Body of pancreas (tissue), 4 donors: ENCODE measurements at regions not wholly inside any gene's neighbourhood (a gene's known extent, or its start where the extent isn't known, plus 50 kb on each side); places are given as distances from the start of the nearest gene placed in this dataset.

Experiments used
- ATAC-seq: fragments of 150-250 bp; one replicate; pipeline ENCODE4 v1.9.1; 2016
- DNase-seq, 4 donors: peaks; one replicate each; pipeline ENCODE4 v3.0.0-alpha.2; 2019
- H3K27ac ChIP-seq, 4 donors: fragments of 200-600 bp; sonication (generic); 1 replicate in 3 of 4; 2 replicates in 1 of 4; pipeline versions ENCODE4 v1.5.1 to v1.6.1; 2016 to 2019; ENCODE audit warnings: mild to moderate bottlenecking in 1 of 4, mixed read lengths in 1 of 4, moderate library complexity in 1 of 4
- H3K27me3 ChIP-seq, 2 donors: fragments of 200-600 bp; sonication (generic); one replicate each; pipeline ENCODE4 v1.6.0; 2016; ENCODE audit warnings: mild to moderate bottlenecking in 1 of 2
- H3K36me3 ChIP-seq, 2 donors: fragments of 200-600 bp; sonication (generic); replicated peaks in 1 of 2; 2 replicates each; pipeline ENCODE4 v1.5.1; 2016; ENCODE audit warnings: low read depth in 2 of 2; ENCODE audit not compliant: insufficient read depth in 1 of 2
- H3K4me1 ChIP-seq: fragments of 200-600 bp; sonication (generic); one replicate; pipeline ENCODE4 v1.6.0; 2016
- H3K4me3 ChIP-seq, 2 donors: fragments of 200-600 bp; sonication (generic); 1 replicate in 1 of 2; 2 replicates in 1 of 2; pipeline ENCODE4 v1.5.1; 2016 to 2019
- H3K9me3 ChIP-seq, 3 donors: fragments of 200-600 bp; sonication (generic); 1 replicate in 2 of 3; 2 replicates in 1 of 3; pipeline ENCODE4 v1.5.1; 2016
- POLR2A ChIP-seq, 3 donors: fragments of 450-650 bp; IDR thresholded peaks; one replicate each; pipeline ENCODE4 v1.6.1; 2016; ENCODE audit warnings: antibody characterized with exemption in 3 of 3, mild to moderate bottlenecking in 2 of 3
- WGBS, 2 donors: methylation state at CpG; one replicate each; pipeline ENCODE4 v1.1.5; 2017; 5-methylcytosine and 5-hydroxymethylcytosine counted together
- intact Hi-C: fragments of 100-400 bp; cut with DNase I; formaldehyde crosslinking; loops from one replicate; pipeline ENCODE4 v1.15.1; 2023
- TF ChIP-seq, protein P1 (sequence below), 7 experiments: fragments of 450-650 bp in 4 of 7; fragments of 200-600 bp in 3 of 7; sonication (generic) in 3 of 7; IDR thresholded peaks; one replicate each; pipeline ENCODE4 v1.5.1; 2016 to 2019; ENCODE audit warnings: antibody characterized with exemption in 7 of 7

DNA sequence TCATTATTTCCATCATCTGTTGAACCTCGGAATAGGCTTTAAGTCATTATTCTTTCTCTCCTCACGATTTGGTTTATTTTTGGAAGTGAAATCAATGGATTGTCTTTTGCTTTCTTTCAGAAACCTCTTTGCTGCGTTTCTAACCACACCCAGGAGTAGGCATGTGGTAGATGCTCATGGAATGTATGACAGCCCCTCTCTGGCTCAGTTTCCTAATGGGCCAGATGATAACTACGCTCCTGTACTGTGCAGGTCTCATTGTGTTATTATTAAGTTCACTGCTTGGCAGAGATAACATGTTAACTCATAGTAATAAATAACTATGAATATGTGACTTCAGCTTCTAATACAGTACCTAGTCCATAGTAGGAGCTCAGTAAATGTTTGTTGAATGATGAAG, 175.5 kb upstream of the KLF4 start:
- DNase-seq = no peak
- no peak overlapping the region for H3K27ac ChIP-seq
- intact Hi-C loops = no loop called here
- WGBS, 2 donors = 62 to 69% methylated on average over 4 of the region's 4 CpGs
- no peaks in the 10 kb centered on the region for H3K9me3 ChIP-seq
- no peaks in the 10 kb centered on the region for H3K27me3 ChIP-seq
- no peak for ATAC-seq
- no peaks in the 10 kb centered on the region for H3K36me3 ChIP-seq
- TF ChIP-seq, protein P1, sequence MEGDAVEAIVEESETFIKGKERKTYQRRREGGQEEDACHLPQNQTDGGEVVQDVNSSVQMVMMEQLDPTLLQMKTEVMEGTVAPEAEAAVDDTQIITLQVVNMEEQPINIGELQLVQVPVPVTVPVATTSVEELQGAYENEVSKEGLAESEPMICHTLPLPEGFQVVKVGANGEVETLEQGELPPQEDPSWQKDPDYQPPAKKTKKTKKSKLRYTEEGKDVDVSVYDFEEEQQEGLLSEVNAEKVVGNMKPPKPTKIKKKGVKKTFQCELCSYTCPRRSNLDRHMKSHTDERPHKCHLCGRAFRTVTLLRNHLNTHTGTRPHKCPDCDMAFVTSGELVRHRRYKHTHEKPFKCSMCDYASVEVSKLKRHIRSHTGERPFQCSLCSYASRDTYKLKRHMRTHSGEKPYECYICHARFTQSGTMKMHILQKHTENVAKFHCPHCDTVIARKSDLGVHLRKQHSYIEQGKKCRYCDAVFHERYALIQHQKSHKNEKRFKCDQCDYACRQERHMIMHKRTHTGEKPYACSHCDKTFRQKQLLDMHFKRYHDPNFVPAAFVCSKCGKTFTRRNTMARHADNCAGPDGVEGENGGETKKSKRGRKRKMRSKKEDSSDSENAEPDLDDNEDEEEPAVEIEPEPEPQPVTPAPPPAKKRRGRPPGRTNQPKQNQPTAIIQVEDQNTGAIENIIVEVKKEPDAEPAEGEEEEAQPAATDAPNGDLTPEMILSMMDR (IDR thresholded peaks at IDR 0.05) = no peak
- no peak for TF ChIP-seq POLR2A (IDR thresholded peaks at IDR 0.05)
- H3K4me1 ChIP-seq = no peaks in the 10 kb centered on the region
- H3K4me3 ChIP-seq = no peak overlapping the region

DNA sequence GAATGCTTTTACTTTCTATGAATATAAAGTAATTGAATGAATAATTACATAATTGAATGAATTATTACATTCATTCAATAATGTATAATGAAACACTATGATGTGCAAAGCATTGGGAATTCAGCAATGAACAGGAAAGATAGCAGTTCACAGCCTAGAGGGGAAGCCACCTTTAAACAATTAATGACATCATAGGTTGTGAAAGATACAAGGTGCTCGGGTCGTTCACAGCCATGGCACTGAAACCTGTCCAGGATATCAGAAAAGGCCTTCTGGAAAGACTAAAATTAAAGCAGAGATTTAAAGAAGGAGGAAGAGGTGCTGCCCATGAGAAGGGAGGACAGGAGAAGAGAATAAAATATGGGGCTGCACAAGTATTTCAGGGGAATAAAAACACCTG, 171.4 kb upstream of the KLF4 start:
- Histone ChIP-seq H3K36me3 (no peaks in the 10 kb centered on the region), H3K4me1 (no peaks in the 10 kb centered on the region), H3K9me3 (no peaks in the 10 kb centered on the region), H3K27ac (no peak overlapping the region), H3K4me3 (no peak overlapping the region), H3K27me3 (no peaks in the 10 kb centered on the region)
- no peak for TF ChIP-seq POLR2A (IDR thresholded peaks at IDR 0.05)
- 20 to 41% methylated on average over 2 of the region's 2 CpGs for WGBS, 2 donors
- intact Hi-C loops = no loop called here
- ATAC-seq (no peak), DNase-seq (no peak)

DNA sequence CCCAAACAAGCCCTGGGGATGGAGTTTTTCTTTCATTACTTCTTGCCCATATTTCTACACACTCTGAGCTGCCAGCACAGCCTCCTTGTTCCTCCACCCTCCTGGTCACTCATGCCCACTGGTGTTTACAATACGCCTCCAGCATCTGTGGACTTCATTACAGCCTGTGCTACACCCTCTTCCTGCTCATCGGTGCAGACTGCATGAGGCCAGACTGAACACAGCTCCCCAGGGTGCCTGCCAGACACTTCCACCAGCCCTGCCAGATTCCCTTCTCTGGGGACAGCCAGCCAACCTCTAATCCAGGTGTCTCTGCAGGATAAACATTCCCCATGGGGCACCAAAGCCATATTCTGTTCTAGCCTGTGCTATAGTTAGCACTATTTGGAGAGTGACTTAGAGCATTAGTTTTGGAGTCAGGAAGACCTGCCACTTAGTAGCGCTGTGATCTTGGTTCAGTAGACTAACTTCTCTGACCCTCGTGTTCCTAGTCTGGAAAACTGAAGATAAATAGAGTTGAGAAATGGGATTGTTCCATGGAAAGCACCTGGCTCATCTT, 163.8 kb upstream of the KLF4 start:
- TF ChIP-seq, protein P1 (IDR thresholded peaks at IDR 0.05) = no peak
- TF ChIP-seq POLR2A (IDR thresholded peaks at IDR 0.05) = no peak
- no peak for DNase-seq
- no peaks in the 10 kb centered on the region for H3K4me1 ChIP-seq
- H3K4me3 ChIP-seq = no peak overlapping the region
- H3K27me3 ChIP-seq = no peaks in the 10 kb centered on the region
- no peak overlapping the region for H3K27ac ChIP-seq
- H3K36me3 ChIP-seq = no peaks in the 10 kb centered on the region
- no peaks in the 10 kb centered on the region for H3K9me3 ChIP-seq
- 59 to 63% methylated on average over 4 of the region's 4 CpGs for WGBS, 2 donors
- intact Hi-C loops = no loop called here
- no peak for ATAC-seq

DNA sequence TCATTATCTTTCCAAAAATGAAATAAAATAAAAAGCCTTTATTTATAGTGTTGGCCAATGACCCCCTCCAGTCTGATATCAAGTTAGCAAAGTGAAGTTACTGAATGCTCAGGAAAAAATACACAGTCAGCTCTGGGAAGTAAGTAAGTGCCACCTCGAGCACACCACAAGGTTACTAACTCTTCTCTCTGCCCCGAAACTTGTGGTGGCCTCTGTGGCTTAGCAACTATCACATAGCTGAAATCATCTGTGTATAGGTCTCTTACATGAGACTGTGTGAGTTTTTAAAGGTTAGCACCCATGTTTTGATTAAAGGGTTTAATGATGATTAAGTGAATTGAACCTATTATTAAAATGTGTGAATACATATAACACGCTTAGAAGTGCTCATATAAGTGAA, 161.4 kb upstream of the KLF4 start:
- DNase-seq (no peak), ATAC-seq (no peak)
- H3K27me3 ChIP-seq = no peaks in the 10 kb centered on the region
- TF ChIP-seq, protein P1 (IDR thresholded peaks at IDR 0.05) = no peak
- no peak for TF ChIP-seq POLR2A (IDR thresholded peaks at IDR 0.05)
- no peaks in the 10 kb centered on the region for H3K9me3 ChIP-seq
- WGBS, 2 donors = 72 to 78% methylated on average over 3 of the region's 3 CpGs
- intact Hi-C loops = no loop called here
- H3K36me3 ChIP-seq = no peaks in the 10 kb centered on the region
- no peaks in the 10 kb centered on the region for H3K4me1 ChIP-seq
- H3K27ac ChIP-seq = no peak overlapping the region
- H3K4me3 ChIP-seq = no peak overlapping the region

DNA sequence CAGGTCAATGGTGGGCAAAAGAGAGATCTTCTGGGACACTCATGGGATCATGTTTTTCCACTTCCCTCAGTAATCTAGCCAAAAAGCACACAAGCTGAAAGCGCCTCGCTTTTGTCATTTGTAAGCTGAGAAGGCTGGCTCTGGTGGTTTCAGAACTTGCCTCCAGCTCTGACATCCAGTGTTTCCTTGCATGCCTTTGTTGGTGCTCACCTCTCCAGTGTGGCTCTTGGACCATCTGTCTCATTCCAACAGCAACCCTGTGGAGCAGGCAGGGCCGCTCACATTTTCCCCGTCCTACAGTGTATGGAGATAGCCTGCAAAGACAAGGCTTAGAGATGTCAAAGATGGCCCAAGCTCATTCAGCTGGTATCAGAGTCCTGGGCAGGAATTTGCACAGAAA, 160.8 kb upstream of the KLF4 start:
- Histone ChIP-seq H3K9me3 (no peaks in the 10 kb centered on the region), H3K4me1 (no peaks in the 10 kb centered on the region), H3K4me3 (no peak overlapping the region), H3K27ac (no peak overlapping the region), H3K36me3 (no peaks in the 10 kb centered on the region), H3K27me3 (no peaks in the 10 kb centered on the region)
- DNase-seq = no peak
- TF ChIP-seq, protein P1 (IDR thresholded peaks at IDR 0.05) = no peak
- no peak for TF ChIP-seq POLR2A (IDR thresholded peaks at IDR 0.05)
- 93 to 100% methylated on average over 4 of the region's 4 CpGs for WGBS, 2 donors
- intact Hi-C loops = no loop called here
- ATAC-seq = no peak
